ENCODE measurements at regions not wholly inside any gene's neighbourhood (a gene's known extent, or its start where the extent isn't known, plus 50 kb on each side); places are given as distances from the start of the nearest gene placed in this dataset.

DNA sequence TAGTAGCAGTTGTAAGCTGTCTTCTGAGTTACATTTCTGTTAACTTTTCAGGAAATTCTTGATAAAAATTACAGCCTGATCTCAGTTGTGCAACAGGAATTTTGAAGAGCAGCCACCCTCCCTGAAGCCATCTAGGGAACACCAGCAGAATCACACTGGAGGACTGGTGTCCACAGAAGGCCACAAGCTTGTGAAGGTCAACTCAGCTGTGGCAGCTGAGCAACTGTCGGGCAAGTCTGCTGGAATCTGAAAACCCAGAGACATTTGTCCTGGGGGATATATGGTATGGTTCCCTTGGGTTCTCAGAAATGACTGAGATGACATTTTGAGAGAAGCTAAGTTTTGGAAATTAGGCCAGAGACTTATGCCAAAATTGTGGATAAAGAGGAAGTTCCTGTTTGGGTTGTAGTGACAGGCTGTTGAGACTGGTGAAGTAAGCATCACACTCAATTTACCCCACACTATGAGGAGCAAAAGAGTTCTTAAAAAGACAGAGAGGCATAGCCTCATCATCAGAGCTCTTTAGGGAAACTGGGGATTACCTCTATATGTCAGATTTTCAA lies 78.1 kb upstream of the TNIP3 start:
- H3K4me3 Mint-ChIP-seq, result no peak overlapping the region
- H3K9me3 Mint-ChIP-seq, result no peaks in the 10 kb centered on the region
- H3K27me3 Mint-ChIP-seq, result no peaks in the 10 kb centered on the region
- H3K4me1 Mint-ChIP-seq, result no peaks in the 10 kb centered on the region
- DNase-seq (ENCODE audit: low spot score in 2 of 2), result no peak
- H3K27ac Mint-ChIP-seq, result no peak overlapping the region
- no peak for ATAC-seq (ENCODE audit: low read depth)
- no peaks in the 10 kb centered on the region for H3K36me3 Mint-ChIP-seq

DNA sequence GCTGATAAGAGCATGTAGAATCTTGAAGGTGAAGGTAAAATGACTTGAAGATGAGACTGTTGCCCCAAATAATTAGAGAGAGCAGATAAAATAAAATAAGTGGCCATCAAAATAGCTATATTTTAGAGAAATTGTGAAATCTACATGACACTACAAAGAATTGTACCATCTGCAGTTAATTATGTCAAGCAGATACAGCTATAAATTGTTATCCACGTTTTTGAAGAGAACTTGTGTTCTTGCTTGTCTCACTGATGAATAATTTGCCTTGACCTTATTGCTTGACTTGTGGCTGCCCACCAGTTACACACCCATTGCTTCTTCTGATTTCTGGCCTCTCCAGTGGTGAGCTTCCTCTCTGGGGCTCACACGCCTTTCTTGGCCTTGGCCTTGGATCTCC lies 75.8 kb upstream of the TNIP3 start:
- H3K27me3 Mint-ChIP-seq, result no peaks in the 10 kb centered on the region
- no peaks in the 10 kb centered on the region for H3K9me3 Mint-ChIP-seq
- H3K27ac Mint-ChIP-seq, result no peak overlapping the region
- H3K36me3 Mint-ChIP-seq, result no peaks in the 10 kb centered on the region
- no peak for DNase-seq (ENCODE audit: low spot score in 2 of 2)
- no peak for ATAC-seq (ENCODE audit: low read depth)
- no peak overlapping the region for H3K4me3 Mint-ChIP-seq
- no peaks in the 10 kb centered on the region for H3K4me1 Mint-ChIP-seq

DNA sequence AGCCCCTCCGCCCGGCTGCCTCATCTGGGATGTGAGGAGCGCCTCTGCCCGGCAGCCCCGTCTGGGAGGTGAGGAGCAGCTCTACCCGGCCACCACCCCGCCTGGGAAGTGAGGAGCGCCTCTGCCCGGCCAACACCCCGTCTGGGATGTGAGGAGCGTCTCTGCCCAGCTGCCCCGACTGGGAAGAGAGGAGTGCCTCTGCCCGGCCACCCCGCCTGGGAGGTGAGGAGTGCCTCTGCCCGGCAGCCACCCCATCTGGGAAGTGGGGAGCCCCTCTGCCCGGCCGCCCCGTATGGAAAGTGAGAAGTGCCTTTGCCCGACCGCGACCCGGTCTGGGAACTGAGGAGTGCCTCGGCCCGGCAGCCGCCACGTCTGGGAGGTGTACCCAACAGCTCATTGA lies 74.3 kb upstream of the TNIP3 start:
- ATAC-seq (ENCODE audit: low read depth) (no peak), DNase-seq (ENCODE audit: low spot score in 2 of 2) (no peak)
- Mint-ChIP-seq H3K9me3 (no peaks in the 10 kb centered on the region), H3K4me1 (no peaks in the 10 kb centered on the region), H3K36me3 (no peaks in the 10 kb centered on the region), H3K4me3 (no peak overlapping the region), H3K27ac (no peak overlapping the region), H3K27me3 (no peaks in the 10 kb centered on the region)

DNA sequence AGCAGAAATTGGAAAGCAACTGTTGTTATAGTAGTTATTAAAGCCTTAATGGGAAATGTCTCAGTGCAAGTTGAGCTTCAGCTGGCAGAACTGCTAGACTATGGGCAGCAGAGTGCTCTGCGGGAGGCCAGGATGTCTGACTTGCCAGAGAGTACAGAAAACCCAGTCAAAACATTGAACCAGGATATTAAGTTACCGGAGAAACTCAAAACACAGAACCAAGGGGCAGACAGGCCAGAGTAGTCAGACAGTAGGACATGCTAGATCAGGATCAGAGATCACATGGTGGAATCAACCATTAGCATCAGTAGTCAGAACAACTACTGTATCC lies 72.9 kb upstream of the TNIP3 start:
- no peak overlapping the region for H3K27ac Mint-ChIP-seq
- H3K36me3 Mint-ChIP-seq, result no peaks in the 10 kb centered on the region

DNA sequence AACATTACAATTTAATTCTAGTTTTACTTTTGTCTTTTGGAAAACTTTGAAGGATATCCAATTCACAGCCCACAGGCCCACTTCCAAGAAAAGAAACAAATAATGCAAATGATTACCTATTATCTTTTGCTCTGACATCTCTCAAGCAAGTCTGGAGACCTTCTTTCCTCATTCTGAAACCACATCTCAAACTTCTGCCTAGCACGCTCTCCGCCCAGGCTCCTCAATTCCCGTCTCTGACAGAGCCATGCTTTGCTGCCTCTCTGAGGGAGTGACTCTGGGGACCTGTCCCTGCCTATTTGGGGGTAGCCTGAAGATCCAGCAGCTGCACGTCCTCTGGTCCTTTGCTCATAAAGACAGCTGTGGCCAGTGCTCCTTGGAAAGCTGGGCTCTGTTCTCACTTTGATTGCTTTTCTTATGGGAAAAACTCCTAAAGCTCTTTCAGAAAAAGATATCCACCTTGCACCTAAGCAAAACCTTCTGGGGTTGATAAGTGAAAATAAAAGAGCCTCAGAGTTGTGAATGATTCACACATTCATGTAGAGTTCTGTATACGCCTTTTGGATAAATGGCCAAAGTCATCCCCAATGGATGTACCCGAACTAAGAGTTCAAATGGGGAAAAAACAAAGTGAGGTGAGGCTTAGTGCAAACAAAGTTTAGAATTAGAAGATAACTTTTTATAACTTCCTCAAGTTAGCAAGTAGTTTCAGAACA lies 72.4 kb upstream of the TNIP3 start:
- DNase-seq (ENCODE audit: low spot score in 2 of 2) (no peak), ATAC-seq (ENCODE audit: low read depth) (no peak)
- Mint-ChIP-seq H3K27ac (no peak overlapping the region), H3K27me3 (no peaks in the 10 kb centered on the region), H3K36me3 (no peaks in the 10 kb centered on the region), H3K4me1 (no peaks in the 10 kb centered on the region), H3K4me3 (no peak overlapping the region), H3K9me3 (no peaks in the 10 kb centered on the region)

More for the DNA sequence above, 72.9 kb upstream of the TNIP3 start:
- no peaks in the 10 kb centered on the region for H3K9me3 Mint-ChIP-seq
- H3K4me1 Mint-ChIP-seq, result no peaks in the 10 kb centered on the region
- no peak overlapping the region for H3K4me3 Mint-ChIP-seq
- no peak for DNase-seq (ENCODE audit: low spot score in 2 of 2)
- no peak for ATAC-seq (ENCODE audit: low read depth)
- H3K27me3 Mint-ChIP-seq, result no peaks in the 10 kb centered on the region

DNA sequence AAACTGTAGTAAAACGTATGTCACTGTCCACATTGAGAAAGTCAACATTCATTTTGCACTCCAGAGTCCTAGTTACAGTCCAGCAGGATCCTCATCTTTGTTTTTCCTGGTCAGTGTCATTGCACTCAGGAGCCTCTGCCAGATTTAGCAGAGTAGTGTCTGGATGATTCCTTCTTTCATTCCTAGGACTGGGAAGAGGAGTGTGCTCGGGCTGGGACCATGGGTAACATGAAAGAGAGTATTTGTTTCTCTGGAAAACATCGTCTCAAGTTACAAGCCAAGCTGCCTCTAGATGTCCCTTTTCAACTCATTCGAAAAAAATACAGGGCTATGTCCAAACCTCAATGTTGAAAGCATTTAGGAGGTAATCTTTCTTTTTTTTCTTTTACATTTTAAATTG lies 69.9 kb upstream of the TNIP3 start:
- Mint-ChIP-seq H3K36me3 (no peaks in the 10 kb centered on the region), H3K4me1 (no peaks in the 10 kb centered on the region), H3K9me3 (no peaks in the 10 kb centered on the region), H3K4me3 (no peak overlapping the region), H3K27me3 (no peaks in the 10 kb centered on the region), H3K27ac (no peak overlapping the region)
- ATAC-seq (ENCODE audit: low read depth), result no peak
- no peak for DNase-seq (ENCODE audit: low spot score in 2 of 2)

DNA sequence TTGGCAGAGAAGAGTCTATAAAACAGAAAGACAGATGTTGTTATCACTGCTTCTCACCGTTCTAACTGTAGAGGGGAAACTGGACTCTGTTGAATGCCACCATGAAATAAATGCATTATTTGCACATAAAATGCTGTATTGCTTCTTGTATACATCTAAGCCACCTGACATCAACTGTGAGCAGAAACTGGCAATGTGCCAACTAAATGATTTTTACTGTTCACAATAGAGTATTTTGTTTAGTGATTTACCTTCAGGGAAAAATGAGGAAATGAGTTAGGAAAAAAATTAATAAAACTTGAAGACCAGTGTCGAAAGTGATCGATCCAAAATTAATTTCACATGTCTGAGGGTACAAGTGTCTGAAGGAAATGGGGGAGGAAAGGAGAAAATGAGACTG lies 65.9 kb upstream of the TNIP3 start:
- Mint-ChIP-seq H3K4me1 (peaks cover 5% of the 10 kb centered on the region), H3K4me3 (no peak overlapping the region), H3K36me3 (no peaks in the 10 kb centered on the region), H3K9me3 (no peaks in the 10 kb centered on the region), H3K27ac (no peak overlapping the region), H3K27me3 (peaks cover 2% of the 10 kb centered on the region)
- ATAC-seq (ENCODE audit: low read depth) (no peak), DNase-seq (ENCODE audit: low spot score in 2 of 2) (no peak)

DNA sequence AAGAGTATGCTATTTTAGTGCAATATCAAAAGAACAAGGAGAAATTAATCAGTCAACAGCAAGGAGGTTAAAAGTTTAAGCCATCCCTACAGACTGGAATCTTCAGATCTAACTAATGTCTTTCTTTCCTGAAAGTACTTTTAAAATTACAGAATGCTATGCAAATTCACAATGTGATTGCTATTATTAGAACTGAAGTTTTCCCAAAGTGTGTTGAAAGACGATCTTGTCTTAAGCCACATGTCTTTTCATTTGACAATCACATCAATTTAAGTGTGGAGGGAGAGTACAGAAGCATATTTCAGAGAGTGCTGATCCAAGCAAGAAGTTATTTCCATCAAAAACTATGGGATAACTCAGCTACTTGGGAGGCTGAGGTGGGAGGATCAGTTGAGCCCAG lies 64.7 kb upstream of the TNIP3 start:
- H3K4me3 Mint-ChIP-seq, result no peak overlapping the region
- DNase-seq (ENCODE audit: low spot score in 2 of 2) (no peak), ATAC-seq (ENCODE audit: low read depth) (no peak)
- no peak overlapping the region for H3K27ac Mint-ChIP-seq
- H3K27me3 Mint-ChIP-seq, result peaks cover 2% of the 10 kb centered on the region
- H3K36me3 Mint-ChIP-seq, result no peaks in the 10 kb centered on the region
- H3K9me3 Mint-ChIP-seq, result no peaks in the 10 kb centered on the region
- peaks cover 5% of the 10 kb centered on the region for H3K4me1 Mint-ChIP-seq

DNA sequence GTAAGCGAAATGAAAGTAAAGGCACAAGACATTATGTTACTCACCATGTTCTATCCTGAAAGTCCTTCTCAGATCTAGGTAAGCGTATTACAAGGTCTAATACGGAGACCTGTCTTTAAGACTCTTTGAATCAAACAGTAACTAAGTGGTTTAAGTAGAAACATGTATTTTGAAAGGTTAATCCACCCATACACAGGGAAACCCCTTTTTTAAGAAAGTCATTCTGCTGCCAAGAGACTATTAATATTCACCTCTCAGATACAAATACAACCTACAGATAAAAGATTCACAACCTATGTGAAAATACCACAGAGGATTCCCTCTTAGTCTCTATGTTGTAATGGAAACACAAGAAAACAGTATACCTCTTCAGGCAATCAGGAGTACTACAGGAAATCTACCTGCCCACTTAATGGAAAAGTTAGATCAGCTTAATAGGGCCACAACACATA lies 63.2 kb upstream of the TNIP3 start:
- H3K36me3 Mint-ChIP-seq, result no peaks in the 10 kb centered on the region
- H3K27ac Mint-ChIP-seq, result no peak overlapping the region
- DNase-seq (ENCODE audit: low spot score in 2 of 2) (no peak), ATAC-seq (ENCODE audit: low read depth) (no peak)
- peak overlapping the region; percentile 9 for H3K4me3 Mint-ChIP-seq
- peaks cover 2% of the 10 kb centered on the region for H3K27me3 Mint-ChIP-seq
- H3K9me3 Mint-ChIP-seq, result no peaks in the 10 kb centered on the region
- H3K4me1 Mint-ChIP-seq, result peaks cover 5% of the 10 kb centered on the region

DNA sequence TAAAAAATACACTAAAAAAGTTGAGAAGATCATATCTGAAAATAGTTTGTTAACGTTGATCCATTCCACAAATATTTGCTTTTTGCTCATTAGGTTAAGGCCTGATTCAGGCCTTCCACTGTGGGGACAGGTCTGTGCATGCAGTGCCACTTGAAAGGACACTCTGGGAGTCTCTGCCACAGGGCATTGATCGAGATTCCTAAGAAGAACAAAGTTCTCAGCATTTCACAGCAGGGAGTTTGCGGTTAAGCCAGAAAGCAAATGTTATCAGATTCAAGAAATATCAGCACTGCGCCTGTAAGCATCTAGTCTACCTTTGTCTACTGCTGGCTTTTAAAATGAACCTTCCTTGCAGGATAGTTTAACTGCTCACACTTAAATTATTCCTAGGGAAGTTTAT lies 62.2 kb upstream of the TNIP3 start:
- H3K4me1 Mint-ChIP-seq, result peaks cover 5% of the 10 kb centered on the region
- no peaks in the 10 kb centered on the region for H3K36me3 Mint-ChIP-seq
- no peaks in the 10 kb centered on the region for H3K9me3 Mint-ChIP-seq
- no peak overlapping the region for H3K27ac Mint-ChIP-seq
- ATAC-seq (ENCODE audit: low read depth), result no peak
- no peak overlapping the region for H3K4me3 Mint-ChIP-seq
- H3K27me3 Mint-ChIP-seq, result peaks cover 2% of the 10 kb centered on the region
- no peak for DNase-seq (ENCODE audit: low spot score in 2 of 2)

DNA sequence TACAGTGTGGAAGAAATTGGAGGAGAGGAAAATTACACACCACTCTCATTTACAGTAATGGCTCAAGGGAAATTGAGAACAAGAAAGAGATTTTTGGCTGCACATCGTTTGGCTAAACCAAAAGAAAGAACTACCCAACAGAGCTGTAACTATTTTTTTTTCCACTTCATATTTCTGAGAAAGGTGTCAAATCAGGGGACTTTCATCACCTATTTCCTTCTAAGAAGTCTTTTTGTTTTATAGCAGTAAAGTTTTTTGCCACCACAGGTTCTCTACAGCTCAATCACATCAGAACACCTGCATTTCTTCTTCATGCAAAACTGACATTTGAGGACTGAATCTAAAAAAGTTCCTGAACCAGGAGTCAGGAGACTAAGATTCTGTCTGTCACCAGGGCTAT lies 57.5 kb upstream of the TNIP3 start:
- no peaks in the 10 kb centered on the region for H3K36me3 Mint-ChIP-seq
- H3K4me3 Mint-ChIP-seq, result no peak overlapping the region
- DNase-seq (ENCODE audit: low spot score in 2 of 2), result no peak
- no peak for ATAC-seq (ENCODE audit: low read depth)
- peaks cover 6% of the 10 kb centered on the region for H3K4me1 Mint-ChIP-seq
- peaks cover 6% of the 10 kb centered on the region for H3K27me3 Mint-ChIP-seq
- H3K9me3 Mint-ChIP-seq, result no peaks in the 10 kb centered on the region
- H3K27ac Mint-ChIP-seq, result no peak overlapping the region

DNA sequence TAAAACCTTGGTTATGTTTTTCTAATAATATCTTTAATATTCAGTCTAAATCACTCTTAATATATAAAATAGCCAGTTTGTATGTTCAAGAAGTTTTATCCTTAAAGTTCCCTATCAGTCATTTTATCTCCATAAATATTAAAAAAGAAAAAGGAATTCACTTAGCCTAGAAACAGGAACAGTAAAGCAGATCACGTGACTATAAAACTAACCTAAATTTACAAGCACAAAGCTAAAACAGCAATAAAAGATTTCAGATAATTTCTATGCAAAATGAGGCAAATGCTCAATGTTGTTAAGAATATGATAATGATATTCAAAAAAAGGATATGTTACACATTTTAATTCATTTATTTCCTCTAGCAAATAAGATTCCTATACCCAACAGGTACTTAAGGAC lies 57.1 kb upstream of the TNIP3 start:
- no peak overlapping the region for H3K4me3 Mint-ChIP-seq
- H3K27ac Mint-ChIP-seq, result no peak overlapping the region
- peaks cover 6% of the 10 kb centered on the region for H3K27me3 Mint-ChIP-seq
- no peaks in the 10 kb centered on the region for H3K36me3 Mint-ChIP-seq
- H3K9me3 Mint-ChIP-seq, result no peaks in the 10 kb centered on the region
- ATAC-seq (ENCODE audit: low read depth) (no peak), DNase-seq (ENCODE audit: low spot score in 2 of 2) (no peak)
- peaks cover 6% of the 10 kb centered on the region for H3K4me1 Mint-ChIP-seq

DNA sequence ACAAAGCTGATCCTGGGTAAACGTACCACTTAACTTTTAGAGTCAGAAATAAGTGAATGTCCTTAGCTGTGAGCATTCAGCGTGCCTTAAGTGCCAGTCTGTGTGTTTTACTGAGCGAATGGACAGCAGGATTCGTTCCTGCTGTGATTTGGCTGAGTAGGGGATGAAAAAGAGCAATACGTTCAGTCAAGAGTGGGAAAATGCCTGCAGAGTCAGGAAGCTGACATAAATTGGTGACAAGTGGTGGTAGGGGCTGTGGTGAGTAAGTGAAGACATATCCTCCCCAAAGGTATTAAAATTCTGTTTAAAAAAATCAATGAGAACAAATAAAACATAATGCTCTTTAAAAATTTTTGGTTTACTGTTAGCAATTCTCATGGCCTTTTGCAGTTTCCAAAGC lies 56.6 kb upstream of the TNIP3 start:
- Mint-ChIP-seq H3K27ac (no peak overlapping the region), H3K4me3 (no peak overlapping the region), H3K36me3 (no peaks in the 10 kb centered on the region), H3K9me3 (no peaks in the 10 kb centered on the region), H3K4me1 (peaks cover 2% of the 10 kb centered on the region), H3K27me3 (peaks cover 4% of the 10 kb centered on the region)
- no peak for ATAC-seq (ENCODE audit: low read depth)
- DNase-seq (ENCODE audit: low spot score in 2 of 2), result no peak

DNA sequence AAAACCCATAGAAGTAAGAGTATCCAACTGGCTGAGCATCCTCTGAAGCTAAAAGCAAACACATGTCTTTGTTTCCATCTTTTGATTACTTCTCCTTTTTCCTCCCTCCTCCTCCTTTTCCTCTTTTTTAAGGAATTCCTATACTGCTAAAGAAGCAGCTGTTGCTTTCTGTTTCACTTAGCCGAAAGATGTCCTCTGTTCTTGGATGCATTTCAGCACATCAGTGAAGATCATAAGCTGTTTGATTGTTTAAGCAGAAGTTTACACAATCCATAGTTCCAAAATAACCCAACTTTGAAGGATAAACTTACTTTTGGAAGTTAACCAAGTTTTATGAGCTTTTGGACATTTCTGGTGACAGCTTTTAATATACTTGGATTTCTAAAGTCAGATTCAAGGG lies 55.1 kb upstream of the TNIP3 start:
- no peak overlapping the region for H3K27ac Mint-ChIP-seq
- H3K4me1 Mint-ChIP-seq, result peaks cover 2% of the 10 kb centered on the region
- H3K9me3 Mint-ChIP-seq, result no peaks in the 10 kb centered on the region
- DNase-seq (ENCODE audit: low spot score in 2 of 2), result no peak
- ATAC-seq (ENCODE audit: low read depth), result no peak
- peaks cover 4% of the 10 kb centered on the region for H3K27me3 Mint-ChIP-seq
- no peaks in the 10 kb centered on the region for H3K36me3 Mint-ChIP-seq
- H3K4me3 Mint-ChIP-seq, result no peak overlapping the region

DNA sequence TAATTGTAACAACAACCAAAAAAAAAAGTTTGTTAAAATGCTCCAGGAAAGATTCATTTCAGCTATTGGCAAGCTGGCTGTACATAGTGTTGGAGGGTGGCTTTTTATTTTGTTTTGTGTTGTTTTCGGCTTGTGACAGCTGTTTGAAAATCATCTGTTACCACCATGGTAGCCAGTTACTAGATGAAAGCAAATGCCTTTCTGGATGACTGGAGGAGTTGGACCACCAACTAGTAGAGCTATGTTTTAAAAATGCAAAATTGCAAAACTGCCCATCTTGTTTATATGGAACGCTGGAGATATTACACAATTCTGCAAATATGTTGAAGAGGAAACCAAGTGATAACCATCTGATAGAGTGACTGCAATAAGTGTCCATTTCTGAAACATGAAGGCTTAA lies 53.2 kb upstream of the TNIP3 start:
- Mint-ChIP-seq H3K9me3 (no peaks in the 10 kb centered on the region), H3K4me3 (no peak overlapping the region), H3K27me3 (peaks cover 4% of the 10 kb centered on the region), H3K36me3 (no peaks in the 10 kb centered on the region), H3K4me1 (peaks cover 2% of the 10 kb centered on the region), H3K27ac (no peak overlapping the region)
- no peak for DNase-seq (ENCODE audit: low spot score in 2 of 2)
- no peak for ATAC-seq (ENCODE audit: low read depth)

All from memory B cell (primary cell).